Activated CD4-positive, alpha-beta T cell treated with anti-CD3 and anti-CD28 coated beads, Interleukin-10, Interleukin-2, amounts not matched to agents 100 ng/mL and 50 ng/mL, durations not matched to agents 16 hours and 8 hours (primary cell): ENCODE measurements at regions not wholly inside any gene's neighbourhood (a gene's known extent, or its start where the extent isn't known, plus 50 kb on each side); places are given as distances from the start of the nearest gene placed in this dataset.
"Not testable (repeated sequence)": the region's sequence is repeated elsewhere in the genome, so short reads cannot be mapped to it uniquely, and the experiment has no call there.

Experiments
- DNase-seq: peaks from one replicate; pipeline ENCODE4 v3.0.0-alpha.2; 2020

GRCh38 chr6:66336176-66336575 is 629.1 kb upstream of the EYS start:
- no peak for DNase-seq

- DNase-seq = no peak
Observed at GRCh38 chr6:66328200-66328599, 621.2 kb upstream of the EYS start.

GRCh38 chr6:66326228-66326627 is 619.2 kb upstream of the EYS start:
- no peak for DNase-seq

- no peak for DNase-seq
Observed at GRCh38 chr6:66321017-66321416, 614.0 kb upstream of the EYS start.

- DNase-seq = no peak
Observed at GRCh38 chr6:66307490-66307889, 600.5 kb upstream of the EYS start.

GRCh38 chr6:66291905-66292304 is 584.9 kb upstream of the EYS start:
- DNase-seq = no peak

GRCh38 chr6:66289889-66290288 is 582.9 kb upstream of the EYS start:
- no peak for DNase-seq

- no peak for DNase-seq
Observed at GRCh38 chr6:66278115-66278514, 571.1 kb upstream of the EYS start.

GRCh38 chr6:66277400-66277799 is 570.4 kb upstream of the EYS start:
- no peak for DNase-seq

GRCh38 chr6:66265737-66266136 is 558.7 kb upstream of the EYS start:
- no peak for DNase-seq

GRCh38 chr6:66264376-66264775 is 557.4 kb upstream of the EYS start:
- no peak for DNase-seq

- not testable (repeated sequence) for DNase-seq
Observed at GRCh38 chr6:66258731-66259487, 551.9 kb upstream of the EYS start.

- no peak for DNase-seq
Observed at GRCh38 chr6:66245231-66245630, 538.2 kb upstream of the EYS start.

- DNase-seq = no peak
Observed at GRCh38 chr6:66238851-66239250, 531.8 kb upstream of the EYS start.

- no peak for DNase-seq
Observed at GRCh38 chr6:66232890-66233289, 525.9 kb upstream of the EYS start.

- no peak for DNase-seq
Observed at GRCh38 chr6:66230591-66230990, 523.6 kb upstream of the EYS start.

GRCh38 chr6:66226109-66226508 is 519.1 kb upstream of the EYS start:
- no peak for DNase-seq

- no peak for DNase-seq
Observed at GRCh38 chr6:66210964-66211363, 503.9 kb upstream of the EYS start.

- no peak for DNase-seq
Observed at GRCh38 chr6:66200390-66200789, 493.4 kb upstream of the EYS start.

- no peak for DNase-seq
Observed at GRCh38 chr6:66199171-66199570, 492.1 kb upstream of the EYS start.

GRCh38 chr6:66198062-66198624 is 491.1 kb upstream of the EYS start:
- no peak for DNase-seq

GRCh38 chr6:66190858-66191257 is 483.8 kb upstream of the EYS start:
- DNase-seq = no peak

GRCh38 chr6:66189915-66190314 is 482.9 kb upstream of the EYS start:
- DNase-seq = no peak

GRCh38 chr6:66186756-66187155 is 479.7 kb upstream of the EYS start:
- no peak for DNase-seq

- DNase-seq = no peak
Observed at GRCh38 chr6:66184091-66184490, 477.1 kb upstream of the EYS start.
